HepG2 (cell line): ENCODE measurements at regions not wholly inside any gene's neighbourhood (a gene's known extent, or its start where the extent isn't known, plus 50 kb on each side); places are given as distances from the start of the nearest gene placed in this dataset.

ENCODE experiments used
- ATAC-seq: fragments of 200-7000 bp; cut with Tn5 transposase; 3 replicates; pipeline ENCODE4 v1.9.1; 2020; ENCODE audit warnings: mild to moderate bottlenecking, moderate library complexity
- BruUV-seq: library from RNA; stranded (reverse); fragments of 400-500 nt; replicated peaks from 2 replicates; lab custom pipeline; 2021; lab: Mats Ljungman, UMichigan
- CTCF ChIA-PET: fragments of 300-600 bp; formaldehyde crosslinking; extraction: SDS; loops from one replicate; lab custom pipeline; 2021; ENCODE audit warnings: low total read pairs, inconsistent platforms, low intra/inter-chr PET ratio; lab: Yijun Ruan, JAX
- POLR2A ChIA-PET: fragments of 350-600 bp; sonication (Branson Sonifier 250); formaldehyde crosslinking; loops from one replicate; lab custom pipeline; 2020; ENCODE audit warnings: antibody characterized with exemption, inconsistent platforms; lab: Yijun Ruan, JAX
- DNase-seq: peaks from one replicate; pipeline ENCODE4 v3.0.0-alpha.2; 2015; ENCODE audit warnings: low spot score
- FAIRE-seq: peaks from 3 replicates; lab custom pipeline; 2011; peaks lifted over from hg19 to GRCh38; lab: Jason Lieb, UNC
- H2AFZ ChIP-seq: one replicate; pipeline ENCODE4 v1.6.1; 2011; ENCODE audit warnings: low read length, inconsistent platforms
- H3K27ac ChIP-seq: fragments of 300-600 bp; 3 replicates; pipeline ENCODE4 v1.8.0; 2011; ENCODE audit warnings: mixed run types, mild to moderate bottlenecking, mixed read lengths, low read length, inconsistent platforms; ENCODE audit not compliant: insufficient read depth; ENCODE audit errors: extremely low read length
- H3K27me3 ChIP-seq, 2 experiments: fragments of 200-600 bp in 1 of 2; 2 replicates in 1 of 2; 3 replicates in 1 of 2; pipeline versions ENCODE4 v1.6.0 to v1.8.0; 2011; ENCODE audit warnings: low read length in 2 of 2, mild to moderate bottlenecking in 2 of 2, moderate library complexity in 2 of 2, inconsistent platforms in 1 of 2; ENCODE audit not compliant: insufficient read depth in 2 of 2, control insufficient read depth in 1 of 2
- H3K36me3 ChIP-seq, 2 experiments: fragments of 200-600 bp in 1 of 2; replicated peaks in 1 of 2; 2 replicates in 1 of 2; 3 replicates in 1 of 2; pipeline versions ENCODE4 v1.5.1 to v1.8.0; 2011; ENCODE audit warnings: low read length in 2 of 2, inconsistent platforms in 1 of 2; ENCODE audit not compliant: insufficient read depth in 2 of 2, control insufficient read depth in 1 of 2
- H3K4me1 ChIP-seq: 2 replicates; pipeline ENCODE4 v1.5.1; 2012; ENCODE audit warnings: low read length, inconsistent platforms; ENCODE audit not compliant: insufficient read depth
- H3K4me2 ChIP-seq: 2 replicates; pipeline ENCODE4 v1.6.0; 2011; ENCODE audit warnings: low read depth, low read length, inconsistent platforms
- H3K4me3 ChIP-seq, 3 experiments: fragments of 200-600 bp in 1 of 3; sonication (generic), shearing (Covaris generic) in 1 of 3; replicated peaks in 1 of 3; 2 replicates each; pipeline ENCODE4 v1.5.1; 2011 to 2016; ENCODE audit warnings: low read length in 3 of 3, inconsistent platforms in 2 of 3, low read depth in 2 of 3, mild to moderate bottlenecking in 2 of 3, control low read depth in 1 of 3, mixed read lengths in 1 of 3; ENCODE audit not compliant: insufficient read depth in 1 of 3
- H3K79me2 ChIP-seq: one replicate; pipeline ENCODE4 v1.6.1; 2011; ENCODE audit warnings: low read length, inconsistent platforms; ENCODE audit not compliant: insufficient read depth
- H3K9ac ChIP-seq: 2 replicates; pipeline ENCODE4 v1.6.0; 2011; ENCODE audit warnings: mild to moderate bottlenecking, low read depth, low read length, inconsistent platforms; ENCODE audit not compliant: insufficient read depth
- H3K9me3 ChIP-seq: 2 replicates; pipeline ENCODE4 v1.5.1; 2012; ENCODE audit warnings: mild to moderate bottlenecking, low read length
- H4K20me1 ChIP-seq: 2 replicates; pipeline ENCODE4 v1.6.0; 2011; ENCODE audit warnings: inconsistent platforms, mild to moderate bottlenecking, low read length, moderate library complexity; ENCODE audit not compliant: insufficient read depth
- ETV5 ChIP-seq: IDR thresholded peaks from 2 replicates; pipeline ENCODE4 v1.6.1; 2018; ENCODE audit warnings: missing biosample characterization, missing genetic modification reagents, inconsistent platforms, borderline replicate concordance
- HIC2 ChIP-seq: sonication (generic); formaldehyde crosslinking; IDR thresholded peaks from 2 replicates; pipeline ENCODE4 v1.9.0; 2022; ENCODE audit warnings: low read depth, missing genetic modification reagents
- HNRNPK ChIP-seq: fragments of 200-400 bp; formaldehyde crosslinking; IDR thresholded peaks from 2 replicates; pipeline ENCODE4 v1.6.1; 2018; ENCODE audit warnings: low read length, low read depth, moderate library complexity, mild to moderate bottlenecking; ENCODE audit not compliant: poor library complexity, severe bottlenecking
- KDM5A ChIP-seq: fragments of 200-600 bp; sonication (generic); IDR thresholded peaks from 2 replicates; pipeline ENCODE4 v1.7.0; 2018; ENCODE audit warnings: antibody characterized with exemption, mild to moderate bottlenecking, low read length, borderline replicate concordance
- KMT2A ChIP-seq: sonication (generic); formaldehyde crosslinking; IDR thresholded peaks from 2 replicates; pipeline ENCODE4 v1.4.0; 2020; ENCODE audit warnings: missing genetic modification reagents
- MLX ChIP-seq: IDR thresholded peaks from 2 replicates; pipeline ENCODE4 v1.6.1; 2016
- NCOR1 ChIP-seq: fragments of 200-600 bp; sonication (generic); IDR thresholded peaks from 2 replicates; pipeline ENCODE4 v1.7.0; 2017; ENCODE audit warnings: antibody characterized with exemption, low read length, borderline replicate concordance
- PRMT3 ChIP-seq: sonication (generic); formaldehyde crosslinking; IDR thresholded peaks from 2 replicates; pipeline ENCODE4 v1.8.1; 2022; ENCODE audit warnings: low read depth, mild to moderate bottlenecking, moderate library complexity, missing genetic modification reagents, borderline replicate concordance
- RXRB ChIP-seq: IDR thresholded peaks from 2 replicates; pipeline ENCODE4 v1.6.1; 2016; ENCODE audit warnings: borderline replicate concordance, missing genetic modification reagents, missing compliant biosample characterization
- SOX13 ChIP-seq, 3 experiments: fragments of 450-650 bp in 1 of 3; sonication (generic) in 1 of 3; formaldehyde crosslinking in 1 of 3; IDR thresholded peaks in 2 of 3; conservative IDR thresholded peaks in 1 of 3; 2 replicates each; pipeline versions ENCODE4 v1.5.0 to v1.6.1; 2016 to 2020; ENCODE audit warnings: antibody characterized with exemption in 1 of 3, mild to moderate bottlenecking in 1 of 3, missing compliant biosample characterization in 1 of 3, missing genetic modification reagents in 1 of 3, moderate library complexity in 1 of 3
- TIGD3 ChIP-seq: sonication (generic); formaldehyde crosslinking; IDR thresholded peaks from 2 replicates; pipeline ENCODE4 v1.5.1; 2020; ENCODE audit warnings: mild to moderate bottlenecking, missing genetic modification reagents, borderline replicate concordance
- YEATS2 ChIP-seq: sonication (generic); formaldehyde crosslinking; IDR thresholded peaks from 2 replicates; pipeline ENCODE4 v1.4.0; 2020; ENCODE audit warnings: missing genetic modification reagents, borderline replicate concordance
- ZNF180 ChIP-seq: sonication (generic); formaldehyde crosslinking; IDR thresholded peaks from 2 replicates; pipeline ENCODE4 v1.4.0; 2020; ENCODE audit warnings: low read depth, missing genetic modification reagents, borderline replicate concordance
- ZNF513 ChIP-seq: sonication (generic); formaldehyde crosslinking; conservative IDR thresholded peaks from 2 replicates; pipeline ENCODE4 v1.5.0; 2020; ENCODE audit warnings: missing genetic modification reagents
- ZNF549 ChIP-seq: sonication (generic); formaldehyde crosslinking; IDR thresholded peaks from 2 replicates; pipeline ENCODE4 v1.5.0; 2020; ENCODE audit warnings: missing genetic modification reagents
- ZNF567 ChIP-seq: sonication (generic); formaldehyde crosslinking; IDR thresholded peaks from 2 replicates; pipeline ENCODE4 v1.8.1; 2023; ENCODE audit warnings: mild to moderate bottlenecking, missing genetic modification reagents, borderline replicate concordance
- ZNF597 ChIP-seq: sonication (generic); formaldehyde crosslinking; IDR thresholded peaks from 2 replicates; pipeline ENCODE4 v1.5.0; 2020; ENCODE audit warnings: missing genetic modification reagents
- ZNF713 ChIP-seq: sonication (generic); formaldehyde crosslinking; IDR thresholded peaks from 2 replicates; pipeline ENCODE4 v1.4.0; 2020; ENCODE audit warnings: mild to moderate bottlenecking, missing genetic modification reagents
- in situ Hi-C: cut with HindIII; loops from 2 replicates; pipeline ENCODE4 v1.10.0; 2017; ENCODE audit warnings: low pct_unique_long_range_greater_than_20kb; ENCODE audit not compliant: extremely low pct_ligation_motif_present
- intact Hi-C: fragments of 100-400 bp; cut with micrococcal nuclease; formaldehyde crosslinking; loops from one replicate; pipeline ENCODE4 v1.10.0; 2022; ENCODE audit not compliant: unreplicated experiment

GRCh38 chr4:156192033-156192432 lies 238.4 kb upstream of the CTSO start:
- Histone ChIP-seq H3K36me3 (no peaks in the 10 kb centered on the region), H3K27ac (no peak overlapping the region), H3K4me2 (no peak overlapping the region), H3K79me2 (no peaks in the 10 kb centered on the region), H4K20me1 (no peaks in the 10 kb centered on the region), H2AFZ (no peak overlapping the region), H3K9ac (no peak overlapping the region), H3K9me3 (no peaks in the 10 kb centered on the region), H3K27me3 (no peaks in the 10 kb centered on the region), H3K4me1 (peaks cover 26% of the 10 kb centered on the region), H3K4me3 (no peak overlapping the region)
- in situ Hi-C loops (no loop called here), intact Hi-C loops (no loop called here)
- ATAC-seq (no peak), FAIRE-seq (no peak), DNase-seq (no peak)
- CTCF ChIA-PET, result no interaction called here
- no TSS peak for BruUV-seq
- POLR2A ChIA-PET, result no interaction called here
- TF ChIP-seq ZNF713, result no peak
- no peak for TF ChIP-seq KMT2A (CRISPR knock-in tag)
- TF ChIP-seq PRMT3 (CRISPR knock-in tag), result no peak
- no peak for TF ChIP-seq SOX13 (IDR thresholded peaks at IDR 0.05)
- no peak for TF ChIP-seq SOX13 (CRISPR knock-in tag; conservative IDR thresholded peaks at IDR 0.05 in 1 of 2, IDR thresholded peaks at IDR 0.05 in 1 of 2)
- TF ChIP-seq YEATS2 (CRISPR knock-in tag), result no peak
- TF ChIP-seq NCOR1, result no peak
- no peak for TF ChIP-seq MLX (CRISPR knock-in tag)
- TF ChIP-seq ZNF513 (CRISPR knock-in tag), result no peak
- TF ChIP-seq KDM5A, result no peak
- TF ChIP-seq ETV5 (CRISPR knock-in tag), result no peak
- TF ChIP-seq TIGD3, result no peak
- no peak for TF ChIP-seq HNRNPK
- TF ChIP-seq RXRB, result no peak
- no peak for TF ChIP-seq HIC2 (CRISPR knock-in tag)
- no peak for TF ChIP-seq ZNF567 (CRISPR knock-in tag)
- no peak for TF ChIP-seq ZNF180 (CRISPR knock-in tag)
- no peak for TF ChIP-seq ZNF597 (CRISPR knock-in tag)
- TF ChIP-seq ZNF549 (CRISPR knock-in tag), result no peak
